ENCODE measurements at regions not wholly inside any gene's neighbourhood (a gene's known extent, or its start where the extent isn't known, plus 50 kb on each side); places are given as distances from the start of the nearest gene placed in this dataset.

DNA sequence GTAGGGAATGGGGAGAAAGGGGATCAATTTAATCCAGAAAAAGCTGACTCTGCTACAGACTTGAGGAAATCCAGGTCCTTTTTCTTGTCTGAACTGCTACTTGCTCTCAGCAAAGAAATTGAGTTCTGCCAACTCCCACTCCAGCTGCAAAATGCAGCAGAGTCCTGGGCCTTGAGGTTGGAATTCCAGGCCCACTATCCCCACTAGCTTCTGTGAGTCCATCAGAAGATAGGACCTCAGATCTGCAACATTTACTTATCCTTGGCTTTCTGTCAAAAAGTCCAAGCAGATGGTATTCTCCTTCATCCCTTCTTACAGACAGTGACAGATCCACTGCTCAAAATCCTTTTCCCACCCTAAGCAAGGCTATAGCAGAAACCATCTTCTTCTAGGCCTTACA lies 219.2 kb downstream of the ARHGAP12 start:
- DNase-seq (ENCODE audit: low read depth) = no peak

DNA sequence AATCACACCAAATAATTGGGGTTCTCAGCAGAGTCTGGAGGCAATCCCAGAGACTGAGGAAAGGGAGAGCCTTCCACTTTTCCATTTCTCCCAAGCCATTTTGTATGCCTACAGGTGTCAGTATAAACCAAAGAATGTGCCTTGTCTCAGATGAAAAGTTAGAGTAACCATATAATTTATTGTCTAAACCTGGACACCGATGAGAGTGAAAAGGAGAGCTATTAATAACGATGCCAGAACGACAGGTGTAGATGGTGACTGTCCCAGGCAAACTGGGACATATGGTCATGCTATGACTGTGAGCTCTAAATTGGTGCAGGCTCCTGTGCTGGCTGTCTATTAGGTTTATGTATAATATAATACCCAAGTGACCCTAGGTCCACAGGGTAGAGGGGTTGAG lies 219.6 kb downstream of the ARHGAP12 start:
- no peak for DNase-seq (ENCODE audit: low read depth)

DNA sequence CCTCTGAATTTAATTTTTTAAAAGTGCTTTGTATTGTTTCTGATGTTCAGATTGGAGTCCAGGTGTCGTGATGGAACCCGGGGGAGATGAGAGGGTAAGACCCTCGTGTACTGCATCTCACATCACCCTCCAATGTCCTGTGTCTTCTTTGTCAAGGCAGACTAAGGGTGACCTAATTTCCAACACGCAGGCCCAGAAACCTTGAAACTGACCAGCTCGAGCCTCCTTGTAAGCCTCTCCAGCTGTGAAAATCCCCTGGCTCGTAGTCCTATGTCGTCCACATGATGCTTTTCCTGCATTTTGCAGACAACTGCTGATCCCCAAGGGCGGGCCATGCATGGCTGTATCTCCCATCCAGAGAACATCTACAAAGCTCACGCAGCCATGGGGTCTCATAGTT lies 220.2 kb downstream of the ARHGAP12 start:
- DNase-seq (ENCODE audit: low read depth) = no peak

DNA sequence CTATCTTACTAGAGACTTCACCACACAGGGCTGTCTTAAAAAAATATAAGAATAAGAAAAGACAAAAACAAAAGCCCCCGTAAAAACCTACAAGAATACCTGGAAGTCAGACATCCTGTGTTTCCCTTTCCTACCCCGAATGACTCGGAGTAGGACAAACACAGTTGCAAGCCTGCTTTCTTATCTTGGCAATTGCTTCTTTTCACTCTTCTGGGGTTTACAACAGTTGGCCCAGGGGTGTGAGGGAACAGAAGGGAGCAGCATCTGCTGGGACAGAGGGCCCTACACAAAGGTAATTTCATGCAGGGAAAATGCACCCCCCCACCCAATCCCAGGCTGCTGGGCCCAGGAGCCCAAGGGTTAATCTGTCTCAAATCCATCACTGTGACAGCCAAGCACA lies 220.6 kb downstream of the ARHGAP12 start:
- DNase-seq (ENCODE audit: low read depth) = no peak

DNA sequence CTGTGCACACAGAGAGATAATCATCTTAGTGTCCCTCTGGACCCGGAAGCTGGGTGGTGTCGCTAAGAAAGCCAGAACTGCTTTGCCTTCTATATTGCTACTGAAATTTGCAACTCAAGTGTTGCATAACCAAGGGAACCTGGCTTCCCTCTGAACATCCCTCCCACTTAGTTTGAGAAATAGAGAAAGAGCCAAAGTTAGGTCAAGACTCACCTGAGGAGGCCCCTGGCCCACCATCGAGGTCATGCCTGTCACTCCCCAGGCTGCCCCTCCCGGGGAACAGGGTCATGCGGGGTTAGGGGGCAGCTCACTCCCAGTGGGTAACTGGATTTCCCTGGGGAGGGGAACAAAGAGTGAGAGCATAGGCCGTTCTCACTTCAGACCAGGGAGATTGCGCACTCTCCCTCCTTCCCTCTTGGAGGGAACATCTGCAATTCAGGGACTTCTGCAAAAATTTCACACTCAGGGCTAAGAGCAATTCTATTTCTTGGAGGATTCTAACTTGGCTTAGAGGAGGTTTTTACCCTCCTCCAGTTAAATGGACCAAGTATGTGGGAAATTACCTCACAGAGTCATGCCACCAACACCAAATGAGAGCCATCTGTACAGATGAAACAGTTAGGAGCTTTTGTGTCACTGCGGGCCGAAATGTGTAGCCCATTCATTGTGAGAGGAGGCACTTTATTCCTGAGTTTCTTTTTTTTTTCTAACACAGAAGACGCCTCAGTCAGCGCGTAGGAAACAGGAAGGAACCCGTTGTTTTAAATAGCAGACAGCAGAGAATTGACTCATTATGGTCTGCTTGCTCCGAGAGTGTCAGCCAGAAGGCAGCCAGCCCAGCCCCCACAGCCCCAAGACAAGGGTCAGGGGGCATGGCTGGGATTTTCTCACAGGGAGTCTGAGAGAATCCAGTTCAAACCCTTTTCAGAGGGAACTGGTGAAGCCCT lies 221.3 kb downstream of the ARHGAP12 start:
- DNase-seq (ENCODE audit: low read depth) = no peak

DNA sequence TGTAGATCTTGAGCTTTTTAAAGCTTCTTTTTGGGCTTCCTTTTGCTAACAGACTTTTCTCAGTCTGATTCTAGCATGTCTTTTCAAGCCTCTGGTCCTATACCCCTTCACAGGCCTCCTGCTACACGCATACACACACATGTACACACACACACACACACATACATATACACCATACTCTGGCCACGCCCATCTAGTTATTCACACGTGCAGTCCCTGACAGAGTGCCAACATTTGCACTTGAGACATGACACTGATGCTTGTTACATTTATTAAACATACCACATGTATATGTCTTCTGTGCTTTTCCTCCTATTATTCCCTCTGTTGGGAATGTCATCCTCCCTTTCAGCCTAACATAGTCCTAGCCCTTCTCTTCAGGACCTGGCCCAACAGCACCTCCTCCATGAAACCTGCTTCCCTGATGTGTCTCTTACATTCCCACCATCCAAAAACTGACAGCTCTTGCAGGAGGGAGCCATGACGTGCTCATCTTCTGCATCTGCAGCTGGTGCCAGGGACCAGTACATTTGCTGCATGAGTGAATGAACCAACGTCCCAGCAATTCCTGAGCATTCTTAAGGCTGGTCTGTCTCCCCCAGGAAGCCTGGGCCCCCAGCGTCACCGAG lies 222.1 kb downstream of the ARHGAP12 start:
- DNase-seq (ENCODE audit: low read depth) = no peak

DNA sequence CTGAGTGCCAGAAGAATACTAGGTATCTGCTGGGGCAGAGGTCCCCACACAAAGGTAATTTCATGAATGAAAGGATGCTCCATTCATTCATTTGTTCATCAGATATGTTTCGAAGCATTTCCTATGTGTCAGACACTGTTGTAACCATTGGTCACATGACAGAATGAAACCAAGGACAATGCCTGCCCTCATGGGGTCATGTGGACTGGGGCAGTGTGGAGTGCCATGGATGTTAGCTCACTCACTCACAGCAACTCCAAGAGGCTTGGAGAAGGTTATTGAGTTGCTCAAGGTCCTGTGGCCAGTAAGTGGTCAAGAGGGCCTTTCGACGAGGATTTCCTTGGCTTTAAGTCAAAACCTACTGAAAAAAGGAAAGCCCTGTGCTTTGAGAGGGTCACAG lies 223.5 kb downstream of the ARHGAP12 start:
- no peak for DNase-seq (ENCODE audit: low read depth)

DNA sequence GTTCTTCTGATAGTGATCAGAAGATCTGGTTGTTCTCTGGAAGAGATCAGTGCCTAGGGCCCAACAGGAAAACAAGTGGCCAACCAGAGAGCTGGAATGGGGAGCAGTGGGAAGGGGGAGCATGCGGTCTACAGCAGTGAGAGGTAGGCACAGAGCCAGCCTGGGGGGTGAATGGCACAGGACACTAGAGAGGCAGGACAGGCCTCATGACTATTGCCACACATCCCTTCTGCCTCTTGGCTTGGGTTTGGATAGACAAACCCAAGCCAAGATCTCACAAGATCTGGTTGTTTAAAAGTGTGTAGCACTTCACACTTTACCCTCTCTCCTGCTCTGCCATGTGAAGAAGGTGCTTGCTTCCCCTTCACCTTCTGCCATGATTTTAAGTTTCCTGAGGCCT lies 224.4 kb downstream of the ARHGAP12 start:
- no peak for DNase-seq (ENCODE audit: low read depth)

DNA sequence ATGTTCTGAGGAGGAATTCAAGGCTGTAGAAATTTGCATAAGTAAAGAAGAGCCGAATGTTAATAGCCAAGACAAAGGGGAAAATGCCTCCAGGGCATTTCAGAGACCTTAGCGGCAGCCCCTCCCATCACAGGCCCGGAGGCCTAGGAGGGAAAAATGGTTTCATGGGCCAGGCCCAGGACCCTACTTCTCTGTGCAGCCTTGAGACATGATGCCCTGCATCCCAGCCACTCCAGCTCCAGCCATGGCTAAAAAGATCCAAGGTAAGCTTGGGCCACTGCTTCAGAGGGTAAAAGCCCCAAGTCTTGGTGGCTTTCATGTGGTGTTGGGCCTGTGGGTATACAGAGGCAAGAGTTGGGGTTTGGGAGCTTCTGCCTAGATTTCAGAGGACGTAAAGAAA lies 225.7 kb downstream of the ARHGAP12 start:
- no peak for DNase-seq (ENCODE audit: low read depth)

DNA sequence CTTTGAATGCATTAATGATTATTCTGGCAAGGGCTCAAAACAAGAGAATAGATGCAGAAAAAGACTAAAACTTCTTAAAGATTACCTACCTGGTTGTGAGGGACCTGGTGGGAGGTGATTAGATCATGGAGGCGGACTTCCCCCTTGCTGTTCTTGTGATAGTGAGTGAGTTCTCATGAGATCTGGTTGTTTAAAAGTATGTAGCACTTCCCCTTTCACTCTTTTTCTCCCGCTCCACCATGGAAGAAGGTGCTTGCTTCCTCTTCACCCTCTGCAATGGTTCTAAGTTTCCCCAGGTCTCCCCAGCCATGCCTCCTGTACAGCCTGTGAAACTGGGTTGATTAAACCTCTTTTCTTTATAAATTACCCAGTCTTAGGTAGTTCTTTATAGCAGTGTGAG lies 226.6 kb downstream of the ARHGAP12 start:
- no peak for DNase-seq (ENCODE audit: low read depth)

DNA sequence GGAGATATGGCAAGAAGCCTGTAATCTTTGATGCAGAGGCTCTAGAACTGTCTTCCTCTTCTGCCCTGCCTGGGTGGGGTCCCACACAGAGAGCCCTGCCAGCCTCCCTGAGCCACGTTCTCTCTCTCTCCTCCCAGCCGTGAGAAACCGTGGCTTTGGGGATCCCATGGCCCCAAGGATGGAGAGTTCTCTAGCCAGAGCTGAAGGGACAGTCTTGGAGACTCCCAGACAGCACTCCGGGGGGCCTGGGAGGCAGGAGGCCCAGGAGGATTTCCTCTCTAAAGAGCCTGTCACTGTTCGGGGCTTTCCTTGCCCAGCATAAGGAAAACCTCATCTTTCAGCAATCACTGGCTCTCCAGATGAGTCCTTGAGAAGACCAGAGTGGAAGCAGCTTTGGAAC lies 227.1 kb downstream of the ARHGAP12 start:
- DNase-seq (ENCODE audit: low read depth) = no peak

DNA sequence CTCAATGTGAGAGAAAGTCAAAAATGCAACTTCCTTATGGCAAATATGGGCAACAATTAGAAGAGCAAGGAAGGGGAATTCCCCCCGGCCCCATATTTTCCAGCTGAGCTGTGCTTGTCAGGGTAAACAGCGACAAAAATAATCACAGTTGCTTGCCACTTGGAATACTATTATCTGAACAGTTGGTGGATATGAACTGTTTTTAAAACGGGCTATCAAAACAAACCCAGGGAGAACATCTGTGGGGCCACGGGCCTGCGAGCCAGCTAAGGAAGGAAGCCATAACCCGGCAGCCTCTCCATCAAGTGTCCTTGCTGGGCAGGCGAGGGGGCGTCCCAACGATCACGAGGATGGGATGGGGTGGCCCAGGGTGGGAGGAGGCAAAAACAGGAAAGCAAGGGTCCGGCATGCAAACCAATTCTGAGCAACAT lies 228.4 kb downstream of the ARHGAP12 start:
- no peak for DNase-seq (ENCODE audit: low read depth)

DNA sequence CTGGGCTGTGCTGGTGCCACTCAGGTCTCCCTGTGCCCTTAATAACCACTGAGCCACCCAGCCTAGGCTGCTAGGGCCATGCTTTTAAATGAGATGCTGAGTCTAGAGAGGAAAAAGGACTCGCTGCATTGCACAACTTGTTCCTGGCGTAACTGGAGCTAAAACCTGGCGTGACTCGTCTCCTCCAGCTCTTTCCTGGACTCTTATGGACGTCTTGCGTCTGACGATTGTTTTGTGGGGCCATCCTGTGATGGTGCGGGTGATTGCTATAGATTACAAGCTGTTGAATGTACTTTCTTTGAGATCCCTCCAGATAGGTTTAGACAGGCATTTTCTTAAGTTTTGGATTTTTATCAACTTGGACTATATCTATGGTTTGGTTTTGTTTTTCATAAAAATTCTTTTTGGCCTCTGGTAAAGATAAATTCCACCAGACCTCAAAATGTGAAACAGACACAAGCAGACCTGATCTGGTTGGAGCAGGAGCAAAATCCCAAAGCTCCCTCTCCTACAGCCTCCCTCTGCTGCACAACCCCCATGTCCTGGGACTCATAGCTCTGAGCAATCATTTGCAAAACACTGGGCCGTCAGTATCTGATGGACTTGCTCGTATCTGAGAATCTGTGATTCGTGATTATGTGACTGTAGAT lies 230.3 kb downstream of the ARHGAP12 start:
- no peak for DNase-seq (ENCODE audit: low read depth)

DNA sequence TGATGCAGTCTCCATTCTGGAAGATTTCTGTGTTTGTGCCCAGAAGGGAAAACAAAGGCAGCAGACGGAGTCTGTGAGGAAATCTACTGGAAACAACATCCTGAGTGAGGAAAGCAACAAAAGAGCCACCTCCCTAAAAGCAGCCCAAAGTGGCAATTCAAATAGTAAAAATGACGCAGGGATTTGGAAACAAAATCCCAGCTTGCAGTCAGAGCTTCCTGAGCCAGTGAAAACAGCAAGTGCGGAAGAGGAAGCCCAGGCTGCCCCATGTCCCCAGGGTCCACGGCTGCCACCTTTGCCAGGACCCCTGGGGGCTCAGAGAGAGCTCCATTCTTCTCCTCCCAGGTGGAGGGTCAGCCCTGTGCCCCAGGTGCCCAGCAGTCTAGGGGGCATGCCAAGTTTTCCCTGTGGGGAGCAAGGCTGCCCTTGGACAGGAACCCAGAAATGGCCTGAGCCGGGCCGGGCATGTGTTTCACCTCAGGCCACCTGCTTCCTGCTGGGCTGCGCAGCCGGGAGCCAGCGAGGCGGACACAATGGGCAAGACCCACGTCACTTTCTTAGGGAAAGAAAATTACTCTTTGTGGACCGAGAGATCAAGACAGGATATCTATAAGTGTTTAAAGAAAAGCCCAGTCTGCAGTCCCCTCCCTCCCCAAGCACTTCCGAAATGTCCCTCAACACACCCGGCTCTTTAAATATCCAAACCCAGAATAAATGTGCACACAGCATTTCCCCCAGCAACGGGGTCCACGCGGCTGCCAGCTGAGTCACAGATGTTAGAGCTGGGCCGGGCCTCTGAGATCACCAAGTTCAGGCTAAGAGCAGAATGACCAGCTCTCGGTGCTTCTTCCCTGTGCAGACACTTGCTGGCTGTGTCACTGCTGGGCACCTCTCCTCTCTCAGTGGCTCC lies 231.1 kb downstream of the ARHGAP12 start:
- no peak for DNase-seq (ENCODE audit: low read depth)

DNA sequence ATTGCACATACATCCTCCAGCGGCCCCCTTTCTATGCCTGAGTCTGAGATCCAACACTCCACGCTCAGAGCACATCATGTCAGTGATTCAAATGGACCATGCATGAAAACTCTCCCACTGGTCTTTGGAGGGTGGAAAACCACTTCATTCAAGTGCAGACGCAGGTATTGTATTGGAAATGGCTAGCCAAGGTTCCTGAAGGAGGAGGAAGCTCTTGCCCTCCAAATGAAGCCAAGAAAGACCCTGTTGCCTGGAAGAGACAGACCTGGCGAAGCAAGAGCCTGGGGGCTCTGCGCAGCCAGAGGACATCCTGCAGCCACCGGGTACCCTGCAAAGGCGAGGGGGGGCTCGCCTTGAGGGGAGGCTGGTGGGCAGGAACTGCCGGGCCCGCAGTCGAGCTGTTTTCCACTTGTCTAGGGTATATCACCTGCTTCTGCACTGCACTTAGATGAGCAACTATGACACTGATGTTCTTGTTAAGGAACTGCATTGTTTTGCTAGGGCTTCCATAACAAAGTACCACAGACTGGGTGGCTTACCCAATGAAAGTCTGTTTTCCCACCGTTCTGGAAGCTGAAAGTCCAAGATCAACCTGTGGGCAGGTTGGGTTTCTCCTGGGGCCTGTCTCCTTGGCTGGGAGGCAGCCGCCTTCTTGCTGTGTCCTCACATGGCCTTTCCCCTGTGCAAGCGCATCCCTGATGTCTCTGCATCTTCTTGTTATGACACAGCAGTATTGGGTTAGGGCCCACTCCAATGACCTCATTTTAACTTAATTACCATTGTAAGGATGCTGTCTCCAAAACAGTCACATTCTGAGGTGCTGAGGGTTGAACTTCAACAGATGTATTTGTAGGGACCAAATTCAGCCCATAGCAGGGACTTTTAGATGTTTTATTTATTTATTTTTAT lies 233.4 kb downstream of the ARHGAP12 start:
- DNase-seq (ENCODE audit: low read depth) = no peak

DNA sequence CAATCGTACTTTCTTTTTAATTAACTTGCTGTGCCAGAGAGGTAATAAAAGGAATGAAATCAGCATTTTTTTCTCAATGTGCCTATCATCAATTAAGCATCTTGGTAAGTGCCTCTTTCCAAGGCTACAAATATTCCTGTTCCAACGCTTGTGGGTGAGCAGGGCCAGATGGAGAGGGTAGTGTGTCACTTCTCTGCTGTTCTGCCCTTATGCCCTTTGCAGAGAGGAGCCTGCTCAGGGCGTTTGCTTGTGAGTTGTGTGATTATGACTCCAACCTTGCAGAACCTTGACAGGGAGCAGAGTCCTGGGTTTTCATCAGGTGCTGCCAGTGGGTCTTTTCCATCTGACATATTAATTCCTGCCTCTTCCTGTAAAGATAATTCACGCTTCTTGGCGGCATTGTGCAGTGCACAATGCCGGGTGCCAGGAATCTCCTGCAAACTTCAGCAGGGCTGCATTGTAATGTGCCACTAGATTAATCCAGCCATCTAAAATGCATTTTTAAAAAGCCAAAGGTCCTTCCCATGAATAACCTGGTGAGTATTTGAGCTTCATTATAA lies 234.4 kb downstream of the ARHGAP12 start:
- DNase-seq (ENCODE audit: low read depth) = no peak

DNA sequence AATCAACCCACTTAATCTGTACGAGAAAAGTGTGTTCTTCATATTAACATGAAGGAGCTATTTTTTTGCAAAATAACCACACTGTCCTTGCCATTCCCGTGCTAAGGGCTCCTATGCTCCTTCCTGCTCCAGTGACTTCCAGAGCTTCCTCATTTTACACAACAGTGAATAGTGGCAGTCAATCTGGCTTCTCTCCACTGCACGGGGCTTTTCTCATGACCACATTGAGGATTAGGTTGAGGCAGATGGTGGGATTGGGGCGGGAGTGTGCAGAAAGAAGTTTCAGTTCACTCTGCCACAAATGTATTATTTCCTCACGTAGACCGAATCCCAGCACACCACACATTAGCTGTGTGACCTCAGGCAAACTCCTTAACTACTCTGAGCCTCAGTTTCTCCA lies 235.1 kb downstream of the ARHGAP12 start:
- DNase-seq (ENCODE audit: low read depth) = no peak

DNA sequence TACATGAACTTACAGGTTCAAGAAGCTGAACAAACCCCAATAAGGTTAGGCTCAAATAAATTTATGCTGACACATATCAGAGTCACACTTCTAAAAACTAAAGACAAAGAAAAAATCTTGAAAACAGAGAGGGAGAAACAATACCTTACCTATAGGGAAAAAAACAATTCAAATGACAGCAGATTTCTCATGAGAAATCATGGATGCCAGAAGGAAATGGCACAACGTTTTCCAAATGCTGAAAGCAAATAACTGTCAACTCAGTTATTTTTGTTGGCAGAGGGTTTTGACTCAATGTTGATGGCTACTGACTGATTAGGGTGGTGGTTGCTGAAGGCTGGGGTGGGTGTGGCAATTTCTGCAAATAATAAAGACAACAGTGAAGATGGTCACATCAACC lies 239.4 kb downstream of the ARHGAP12 start:
- no peak for DNase-seq (ENCODE audit: low read depth)

DNA sequence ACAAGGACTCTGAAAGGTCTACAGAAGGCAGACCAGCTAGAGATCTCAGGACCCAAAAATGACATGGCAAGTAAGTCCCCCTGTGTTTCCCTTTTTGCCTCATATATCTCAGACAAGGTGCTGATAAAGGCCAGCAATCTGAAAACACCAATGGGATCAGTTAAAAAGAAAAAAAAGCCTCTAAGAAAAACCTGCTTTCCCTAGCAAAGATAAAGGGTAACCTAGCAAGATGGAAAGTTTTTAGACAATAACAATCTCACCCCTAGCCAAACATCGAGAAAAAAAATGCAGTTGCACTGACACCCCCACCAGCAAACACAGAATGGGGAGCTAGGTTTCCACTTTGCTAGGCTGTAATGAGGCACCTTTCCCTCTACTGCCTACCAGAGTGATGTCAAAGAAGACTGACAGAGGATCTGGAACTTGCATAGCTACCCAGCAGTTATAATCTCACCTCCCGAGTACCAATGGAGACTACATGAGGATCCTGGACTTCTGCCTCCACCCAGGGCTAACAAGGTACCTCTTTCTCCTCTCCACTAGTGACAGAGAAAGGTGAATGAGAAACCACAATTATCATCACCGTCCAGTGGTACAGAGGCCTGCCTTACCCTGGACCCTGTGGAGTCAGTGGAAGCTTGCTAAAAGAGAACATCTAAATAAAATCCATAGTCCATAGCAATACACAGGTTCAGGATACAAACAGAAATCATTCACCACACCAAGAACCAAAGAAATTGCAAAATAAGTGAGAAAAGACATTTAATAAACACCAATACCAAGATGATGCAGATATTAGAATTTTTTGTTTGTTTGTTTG lies 240.8 kb downstream of the ARHGAP12 start:
- no peak for DNase-seq (ENCODE audit: low read depth)

DNA sequence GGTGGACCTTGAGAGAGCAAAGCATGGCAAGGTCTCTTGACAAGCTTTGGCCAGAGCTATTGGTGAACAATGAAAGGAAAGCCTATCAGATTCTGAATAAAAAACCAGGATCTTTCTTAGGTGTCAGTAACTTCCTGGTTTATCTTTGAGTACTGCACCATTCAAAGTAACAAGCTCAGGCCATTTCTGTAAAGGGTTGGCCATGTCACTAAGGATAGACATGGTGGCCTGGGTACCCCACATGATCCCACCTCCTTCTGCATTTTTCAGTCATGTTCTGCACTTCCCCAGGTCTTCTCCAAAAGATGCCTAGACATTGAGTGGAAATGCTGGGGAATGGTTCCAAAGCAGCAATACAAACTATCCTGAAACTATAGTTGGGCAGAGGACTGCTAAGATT lies 242.0 kb downstream of the ARHGAP12 start:
- DNase-seq (ENCODE audit: low read depth) = no peak
